T-helper 1 cell treated with Interleukin-12 subunit alpha and Interleukin-12 subunit beta and Interleukin-4 antibody, amounts not matched to agents 30 μg/mL and 1 μg/mL, for 36 hours (primary cell): ENCODE measurements at regions not wholly inside any gene's neighbourhood (a gene's known extent, or its start where the extent isn't known, plus 50 kb on each side); places are given as distances from the start of the nearest gene placed in this dataset.
"Not testable (repeated sequence)": the region's sequence is repeated elsewhere in the genome, so short reads cannot be mapped to it uniquely, and the experiment has no call there.

Source experiments
- H3K27ac Mint-ChIP-seq: one replicate; pipeline ENCODE4 v1.8.0; 2021; ENCODE audit warnings: mild to moderate bottlenecking, mixed read lengths
- H3K27me3 Mint-ChIP-seq: one replicate; pipeline ENCODE4 v1.8.0; 2021; ENCODE audit warnings: low read depth, mixed read lengths
- H3K36me3 Mint-ChIP-seq: one replicate; pipeline ENCODE4 v1.8.0; 2021; ENCODE audit warnings: low read depth, mixed read lengths
- H3K4me1 Mint-ChIP-seq: one replicate; pipeline ENCODE4 v1.8.0; 2021; ENCODE audit warnings: low read depth, mixed read lengths
- H3K4me3 Mint-ChIP-seq: one replicate; pipeline ENCODE4 v1.8.0; 2021; ENCODE audit warnings: mild to moderate bottlenecking, moderate library complexity, mixed read lengths
- H3K9me3 Mint-ChIP-seq: one replicate; pipeline ENCODE4 v1.8.0; 2021; ENCODE audit warnings: mixed read lengths

GRCh38 chr15:29648415-29648814, 173.9 kb downstream of the TJP1 start:
- not testable (repeated sequence) for H3K27me3 Mint-ChIP-seq, H3K4me1 Mint-ChIP-seq, H3K27ac Mint-ChIP-seq, H3K36me3 Mint-ChIP-seq, H3K4me3 Mint-ChIP-seq
- peaks cover 24% of the 10 kb centered on the region for H3K9me3 Mint-ChIP-seq

GRCh38 chr15:29645841-29646240, 176.4 kb downstream of the TJP1 start:
- H3K36me3 Mint-ChIP-seq, result no peaks in the 10 kb centered on the region
- H3K9me3 Mint-ChIP-seq, result peaks cover 17% of the 10 kb centered on the region
- no peak overlapping the region for H3K4me3 Mint-ChIP-seq
- H3K27ac Mint-ChIP-seq, result no peak overlapping the region
- H3K27me3 Mint-ChIP-seq, result no peaks in the 10 kb centered on the region
- no peaks in the 10 kb centered on the region for H3K4me1 Mint-ChIP-seq

GRCh38 chr15:29644361-29644760, 177.9 kb downstream of the TJP1 start:
- not testable (repeated sequence) for H3K4me3 Mint-ChIP-seq, H3K36me3 Mint-ChIP-seq, H3K4me1 Mint-ChIP-seq, H3K27ac Mint-ChIP-seq, H3K27me3 Mint-ChIP-seq
- peaks cover 17% of the 10 kb centered on the region for H3K9me3 Mint-ChIP-seq

- Mint-ChIP-seq H3K27me3 (no peaks in the 10 kb centered on the region), H3K36me3 (no peaks in the 10 kb centered on the region), H3K9me3 (no peaks in the 10 kb centered on the region), H3K27ac (no peak overlapping the region), H3K4me3 (no peak overlapping the region), H3K4me1 (no peaks in the 10 kb centered on the region)
These were observed 183.5 kb downstream of the TJP1 start for GRCh38 chr15:29638781-29639180.

- no peaks in the 10 kb centered on the region for H3K4me1 Mint-ChIP-seq
- H3K27me3 Mint-ChIP-seq, result no peaks in the 10 kb centered on the region
- H3K36me3 Mint-ChIP-seq, result no peaks in the 10 kb centered on the region
- H3K9me3 Mint-ChIP-seq, result no peaks in the 10 kb centered on the region
- H3K27ac Mint-ChIP-seq, result no peak overlapping the region
- H3K4me3 Mint-ChIP-seq, result no peak overlapping the region
These were observed 184.3 kb downstream of the TJP1 start for GRCh38 chr15:29638011-29638410.

- Mint-ChIP-seq H3K27ac (no peak overlapping the region), H3K4me1 (no peaks in the 10 kb centered on the region), H3K36me3 (no peaks in the 10 kb centered on the region), H3K9me3 (no peaks in the 10 kb centered on the region), H3K4me3 (no peak overlapping the region), H3K27me3 (no peaks in the 10 kb centered on the region)
These were observed 184.7 kb downstream of the TJP1 start for GRCh38 chr15:29637555-29637954.

GRCh38 chr15:29636921-29637320, 185.3 kb downstream of the TJP1 start:
- H3K27me3 Mint-ChIP-seq, result no peaks in the 10 kb centered on the region
- H3K36me3 Mint-ChIP-seq, result no peaks in the 10 kb centered on the region
- H3K9me3 Mint-ChIP-seq, result no peaks in the 10 kb centered on the region
- no peaks in the 10 kb centered on the region for H3K4me1 Mint-ChIP-seq
- no peak overlapping the region for H3K27ac Mint-ChIP-seq
- H3K4me3 Mint-ChIP-seq, result no peak overlapping the region

GRCh38 chr15:29636140-29636539, 186.1 kb downstream of the TJP1 start:
- H3K9me3 Mint-ChIP-seq, result no peaks in the 10 kb centered on the region
- no peaks in the 10 kb centered on the region for H3K4me1 Mint-ChIP-seq
- H3K4me3 Mint-ChIP-seq, result no peak overlapping the region
- H3K27me3 Mint-ChIP-seq, result no peaks in the 10 kb centered on the region
- no peaks in the 10 kb centered on the region for H3K36me3 Mint-ChIP-seq
- H3K27ac Mint-ChIP-seq, result no peak overlapping the region

- Mint-ChIP-seq H3K27me3 (no peaks in the 10 kb centered on the region), H3K9me3 (no peaks in the 10 kb centered on the region), H3K4me1 (no peaks in the 10 kb centered on the region), H3K27ac (no peak overlapping the region), H3K36me3 (no peaks in the 10 kb centered on the region), H3K4me3 (no peak overlapping the region)
These were observed 186.7 kb downstream of the TJP1 start for GRCh38 chr15:29635513-29636098.

- Mint-ChIP-seq H3K27me3 (no peaks in the 10 kb centered on the region), H3K4me3 (no peak overlapping the region), H3K9me3 (no peaks in the 10 kb centered on the region), H3K36me3 (no peaks in the 10 kb centered on the region), H3K27ac (no peak overlapping the region), H3K4me1 (no peaks in the 10 kb centered on the region)
These were observed 188.3 kb downstream of the TJP1 start for GRCh38 chr15:29633971-29634370.

- H3K27ac Mint-ChIP-seq, result no peak overlapping the region
- H3K9me3 Mint-ChIP-seq, result no peaks in the 10 kb centered on the region
- H3K4me1 Mint-ChIP-seq, result no peaks in the 10 kb centered on the region
- no peak overlapping the region for H3K4me3 Mint-ChIP-seq
- no peaks in the 10 kb centered on the region for H3K36me3 Mint-ChIP-seq
- H3K27me3 Mint-ChIP-seq, result no peaks in the 10 kb centered on the region
These were observed 189.4 kb downstream of the TJP1 start for GRCh38 chr15:29632671-29633406.

GRCh38 chr15:29631076-29632070, 190.9 kb downstream of the TJP1 start:
- no peak overlapping the region for H3K4me3 Mint-ChIP-seq
- H3K27ac Mint-ChIP-seq, result no peak overlapping the region
- no peaks in the 10 kb centered on the region for H3K27me3 Mint-ChIP-seq
- no peaks in the 10 kb centered on the region for H3K36me3 Mint-ChIP-seq
- H3K4me1 Mint-ChIP-seq, result no peaks in the 10 kb centered on the region
- no peaks in the 10 kb centered on the region for H3K9me3 Mint-ChIP-seq

GRCh38 chr15:29624271-29624670, 198.0 kb downstream of the TJP1 start:
- H3K9me3 Mint-ChIP-seq, result no peaks in the 10 kb centered on the region
- H3K4me1 Mint-ChIP-seq, result no peaks in the 10 kb centered on the region
- no peak overlapping the region for H3K27ac Mint-ChIP-seq
- no peak overlapping the region for H3K4me3 Mint-ChIP-seq
- no peaks in the 10 kb centered on the region for H3K36me3 Mint-ChIP-seq
- H3K27me3 Mint-ChIP-seq, result no peaks in the 10 kb centered on the region

- no peak overlapping the region for H3K4me3 Mint-ChIP-seq
- H3K4me1 Mint-ChIP-seq, result no peaks in the 10 kb centered on the region
- H3K36me3 Mint-ChIP-seq, result no peaks in the 10 kb centered on the region
- no peaks in the 10 kb centered on the region for H3K27me3 Mint-ChIP-seq
- H3K27ac Mint-ChIP-seq, result no peak overlapping the region
- H3K9me3 Mint-ChIP-seq, result no peaks in the 10 kb centered on the region
These were observed 199.1 kb downstream of the TJP1 start for GRCh38 chr15:29623116-29623639.
